GM19240 (cell line): ENCODE measurements at regions not wholly inside any gene's neighbourhood (a gene's known extent, or its start where the extent isn't known, plus 50 kb on each side); places are given as distances from the start of the nearest gene placed in this dataset.
"Not testable (repeated sequence)": the region's sequence is repeated elsewhere in the genome, so short reads cannot be mapped to it uniquely, and the experiment has no call there.

Experiments
- DNase-seq: peaks from one replicate; pipeline ENCODE4 v3.0.0; 2011; ENCODE audit warnings: low spot score; ENCODE audit not compliant: insufficient read length

DNA sequence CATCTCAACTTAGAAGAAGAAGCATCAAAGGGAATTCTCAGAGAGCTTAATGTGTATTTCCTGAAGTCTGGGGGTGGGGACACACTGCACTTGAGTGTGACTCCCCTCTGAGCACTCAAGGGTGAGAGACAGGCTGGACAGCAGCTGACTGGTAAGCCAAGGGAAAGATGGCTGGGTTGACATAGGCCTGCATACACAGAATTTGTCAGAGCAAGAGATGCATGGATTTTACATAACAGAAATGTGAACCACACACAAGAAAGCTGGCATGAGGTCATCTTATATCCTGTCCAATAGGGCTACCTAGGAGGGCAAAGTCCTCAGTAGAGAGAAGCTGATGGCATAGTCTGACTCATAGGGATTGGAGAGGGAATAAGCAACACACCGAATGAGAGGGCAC is 114.3 kb upstream of the EPB41L4A start:
- no peak for DNase-seq

DNA sequence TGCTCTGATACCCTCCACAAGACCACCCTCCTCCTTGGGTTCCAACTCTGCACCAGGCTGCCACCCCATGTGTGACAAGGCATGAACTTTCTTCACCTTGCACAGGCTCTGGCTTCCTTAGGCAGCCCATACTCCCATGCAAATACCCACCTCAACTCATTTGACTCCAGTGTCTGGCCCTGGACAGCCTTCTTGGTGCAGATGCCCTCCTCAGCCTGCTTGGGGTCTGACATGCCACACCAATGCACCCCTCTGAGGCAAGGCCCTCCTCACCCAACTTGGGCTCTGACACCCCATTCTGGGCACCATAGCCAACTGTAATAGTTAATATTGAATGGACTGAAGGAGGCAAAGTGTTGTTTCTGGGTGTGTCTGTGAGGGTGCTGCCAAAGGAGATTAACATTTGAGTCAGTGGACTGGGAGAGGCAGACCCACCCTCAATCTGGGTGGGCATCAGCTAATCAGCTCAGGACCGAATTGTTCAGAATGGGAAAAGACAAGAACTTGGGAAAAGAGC is 115.0 kb upstream of the EPB41L4A start:
- DNase-seq = no peak

DNA sequence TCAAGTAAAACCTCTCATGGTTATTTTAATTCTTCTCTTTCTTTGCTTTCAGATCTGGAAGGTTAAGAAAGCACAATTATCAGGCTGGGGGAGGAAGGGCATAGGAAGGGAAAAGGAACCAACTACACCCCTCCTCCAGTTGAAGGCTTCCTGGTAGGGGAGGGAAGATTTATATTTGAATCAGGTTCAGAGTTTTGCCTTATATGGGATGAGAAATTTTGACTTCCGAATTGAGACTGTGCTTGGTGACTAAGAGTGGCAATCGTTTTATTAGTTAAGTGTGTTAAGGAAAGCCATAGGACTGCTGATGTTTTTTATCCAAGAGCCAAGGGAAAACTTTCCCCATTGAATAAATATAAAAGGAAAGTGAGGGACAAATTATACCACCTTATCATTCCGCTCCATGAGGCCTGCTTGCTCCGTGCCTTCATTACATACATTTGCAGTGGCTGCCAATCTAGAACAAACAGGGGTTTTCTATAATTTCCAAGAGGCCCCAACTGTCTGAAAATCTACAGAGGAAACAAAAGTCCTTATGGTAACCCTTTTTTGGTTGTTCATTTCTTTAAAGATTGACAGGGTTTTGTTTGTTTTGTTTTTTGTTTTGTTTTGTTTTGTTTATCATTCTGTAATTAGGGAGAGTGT is 115.7 kb upstream of the EPB41L4A start:
- DNase-seq = no peak

DNA sequence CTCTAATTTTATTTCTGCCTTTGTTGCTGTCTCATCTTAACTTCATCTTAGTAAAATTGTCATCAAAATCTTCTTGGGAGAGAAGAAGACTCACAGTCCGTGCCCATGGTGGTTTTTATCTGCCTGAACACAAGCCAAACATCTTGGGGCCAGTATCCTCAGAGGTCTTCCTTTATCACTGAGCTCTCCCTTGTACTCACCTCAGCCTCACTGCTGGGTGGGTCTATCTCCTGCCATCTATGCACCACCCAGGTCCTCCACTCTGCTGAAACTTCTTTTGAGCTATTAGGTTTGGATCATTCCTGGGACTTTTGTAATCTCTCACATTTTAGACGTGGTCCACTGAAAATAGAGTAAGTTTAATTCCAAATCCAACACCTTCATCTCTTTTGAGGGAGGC is 116.3 kb upstream of the EPB41L4A start:
- DNase-seq = no peak

DNA sequence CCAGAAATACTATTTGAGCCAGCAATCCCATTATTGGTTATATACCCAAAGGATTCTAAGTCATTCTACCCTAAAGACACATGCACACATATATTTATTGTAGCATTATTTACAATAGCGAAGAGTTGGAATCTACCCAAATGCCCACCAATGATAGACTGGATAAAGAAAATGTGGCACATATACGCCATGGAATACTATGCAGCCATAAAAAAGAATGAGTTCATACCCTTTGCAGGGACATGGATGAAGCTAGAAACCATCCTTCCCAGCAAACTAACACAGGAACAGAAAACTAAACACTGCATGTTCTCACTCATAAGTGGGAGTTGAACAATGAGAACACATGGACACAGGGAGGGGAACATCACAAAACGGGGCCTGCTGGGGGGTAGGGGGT is 125.5 kb upstream of the EPB41L4A start:
- not testable (repeated sequence) for DNase-seq

DNA sequence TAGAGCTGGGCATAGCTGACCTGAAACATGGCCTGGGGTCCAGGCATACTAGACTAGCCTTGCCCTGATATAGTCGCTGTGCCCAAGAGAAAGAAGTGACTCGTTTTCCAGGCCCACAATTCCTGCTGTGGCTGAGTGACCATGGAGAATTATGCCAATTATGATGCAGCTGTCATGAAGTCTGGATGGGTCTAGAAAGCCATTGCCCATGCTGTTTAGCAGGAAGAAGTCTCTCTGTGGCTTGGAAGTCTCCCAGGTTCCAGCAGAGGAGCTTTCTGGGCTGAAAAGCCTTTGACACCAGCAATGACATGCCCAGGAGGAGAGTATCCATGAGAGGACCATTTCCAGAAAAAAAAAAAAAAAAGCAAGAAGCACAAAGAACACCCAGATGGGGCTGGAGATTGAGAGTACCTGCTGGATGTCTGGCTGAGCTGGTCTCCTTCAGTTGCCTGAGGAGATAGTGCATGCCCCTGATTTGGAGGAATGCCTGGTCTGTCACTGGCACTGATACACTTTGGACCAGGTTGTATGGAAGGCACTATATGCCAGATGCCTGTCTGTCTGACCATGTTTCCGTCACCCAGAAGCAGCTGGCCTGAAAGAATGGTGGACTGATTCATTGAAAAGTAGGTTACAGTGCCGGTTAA is 128.0 kb upstream of the EPB41L4A start:
- no peak for DNase-seq

DNA sequence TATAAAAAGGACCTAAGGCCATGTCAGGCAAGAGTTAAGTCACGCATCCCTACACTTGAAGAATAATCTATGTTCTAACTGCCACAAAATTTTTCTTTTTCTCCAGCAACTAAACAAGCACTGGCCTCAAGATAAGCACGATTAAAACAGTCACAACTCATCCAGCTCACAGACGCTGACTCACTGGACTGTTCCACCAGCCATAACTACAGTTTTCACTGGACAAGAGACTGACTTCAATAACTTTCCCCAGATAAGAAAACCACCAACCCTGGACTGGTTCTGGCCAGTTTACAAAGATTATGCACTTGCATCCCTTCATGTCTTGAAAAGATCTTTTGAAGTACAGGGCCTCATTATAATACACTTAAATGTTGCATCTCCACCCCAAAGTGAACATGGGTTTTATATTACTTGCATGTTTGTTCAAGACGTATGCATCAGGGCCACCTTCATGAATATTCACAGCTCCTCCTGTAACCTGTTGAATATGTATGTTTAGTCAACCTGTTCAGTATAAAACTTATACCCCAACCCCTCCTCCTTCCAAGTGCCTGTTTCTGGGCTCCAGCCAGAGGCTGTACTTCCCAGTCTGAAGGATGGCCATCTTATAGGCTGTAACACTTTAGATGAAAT is 129.3 kb upstream of the EPB41L4A start:
- no peak for DNase-seq

DNA sequence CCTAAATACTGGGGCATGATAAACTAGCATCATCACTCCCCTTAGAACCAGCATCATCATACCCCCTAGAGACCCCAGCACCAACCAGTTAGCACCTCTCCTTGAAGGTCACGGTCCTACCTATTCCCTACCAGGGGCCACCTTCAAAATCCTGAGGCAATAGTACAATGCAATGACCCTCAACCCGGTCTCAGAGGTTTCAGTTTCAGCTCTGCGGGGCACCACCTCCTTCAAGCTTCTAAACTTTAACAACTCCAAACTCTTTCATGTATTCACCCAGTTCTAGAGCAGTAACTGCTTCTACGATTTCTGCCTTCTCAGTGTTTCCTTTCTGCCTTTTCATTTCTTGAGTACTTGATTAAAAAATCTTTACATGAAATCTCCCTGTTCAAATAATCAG is 130.1 kb upstream of the EPB41L4A start:
- no peak for DNase-seq

DNA sequence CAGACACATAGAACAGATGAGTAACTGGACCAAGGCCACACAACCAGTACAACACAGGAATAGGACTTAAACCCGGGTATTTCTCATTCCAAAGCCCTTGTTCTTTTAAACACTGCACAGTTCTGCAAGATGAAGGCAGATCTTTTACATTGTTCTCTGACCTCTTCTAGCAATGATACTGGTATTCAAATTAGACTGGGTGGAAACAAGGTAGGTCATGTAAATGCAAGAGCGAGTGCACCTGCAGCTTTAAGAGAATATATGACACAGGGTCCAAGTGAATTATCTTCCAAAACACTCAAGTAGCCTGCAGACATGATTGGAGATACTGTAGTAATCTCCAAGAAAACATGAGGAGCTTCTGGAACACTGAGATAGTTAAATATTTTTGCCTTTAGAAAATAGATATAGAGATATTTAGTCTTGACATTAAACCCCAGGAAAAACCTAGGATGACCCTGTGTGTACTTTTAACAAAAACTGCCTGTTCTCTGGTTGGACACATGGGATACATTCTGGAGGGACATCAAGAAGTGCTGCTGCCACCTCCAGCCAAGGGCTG is 130.6 kb upstream of the EPB41L4A start:
- DNase-seq = no peak

DNA sequence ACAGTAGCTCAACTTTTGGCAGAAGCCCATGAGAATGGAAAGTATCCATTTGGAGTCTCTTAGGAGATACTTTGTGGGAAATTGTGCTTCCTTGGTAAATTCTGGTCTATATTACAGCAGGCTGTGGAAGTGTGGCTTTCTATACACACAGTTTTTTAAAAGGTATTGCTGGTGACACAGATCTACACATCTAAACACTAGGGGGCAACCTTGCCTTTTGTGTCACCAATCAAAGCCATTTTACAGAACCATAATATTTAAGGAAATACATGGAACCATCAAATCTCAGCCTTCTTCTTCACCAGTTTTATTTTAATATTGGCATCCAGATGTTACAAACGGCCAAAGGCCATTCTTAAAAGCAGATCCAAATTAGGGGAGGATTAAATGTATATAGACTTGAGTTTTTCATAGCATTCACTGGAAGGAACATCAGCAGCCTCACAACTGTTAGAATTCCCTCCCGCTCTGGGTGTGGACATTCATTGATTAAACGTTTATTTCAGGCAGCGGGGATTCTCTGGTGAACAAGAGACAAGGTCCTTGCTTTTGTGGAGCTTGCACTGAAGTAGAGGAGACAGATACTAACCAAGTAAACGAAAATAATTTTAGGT is 132.4 kb upstream of the EPB41L4A start:
- DNase-seq = no peak

DNA sequence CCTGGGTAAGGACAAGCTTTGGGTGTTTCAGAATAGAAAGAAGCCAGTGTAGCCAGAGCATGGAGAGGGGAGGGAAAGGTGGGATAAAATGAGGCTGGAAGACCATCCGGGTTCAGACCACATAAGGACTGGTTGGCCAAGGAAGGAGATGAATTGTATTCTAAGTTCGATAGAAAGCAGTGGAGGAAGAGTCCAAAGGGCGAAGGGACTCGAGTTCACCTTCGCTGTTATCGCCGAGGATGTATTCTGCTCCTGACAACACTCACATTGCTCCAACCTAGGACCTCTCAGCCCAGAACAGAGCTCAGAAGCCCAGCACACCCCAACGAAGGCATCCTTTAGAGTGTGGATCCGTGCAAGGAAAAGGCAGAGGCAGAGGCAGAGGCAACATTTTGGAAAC is 133.1 kb upstream of the EPB41L4A start:
- no peak for DNase-seq

DNA sequence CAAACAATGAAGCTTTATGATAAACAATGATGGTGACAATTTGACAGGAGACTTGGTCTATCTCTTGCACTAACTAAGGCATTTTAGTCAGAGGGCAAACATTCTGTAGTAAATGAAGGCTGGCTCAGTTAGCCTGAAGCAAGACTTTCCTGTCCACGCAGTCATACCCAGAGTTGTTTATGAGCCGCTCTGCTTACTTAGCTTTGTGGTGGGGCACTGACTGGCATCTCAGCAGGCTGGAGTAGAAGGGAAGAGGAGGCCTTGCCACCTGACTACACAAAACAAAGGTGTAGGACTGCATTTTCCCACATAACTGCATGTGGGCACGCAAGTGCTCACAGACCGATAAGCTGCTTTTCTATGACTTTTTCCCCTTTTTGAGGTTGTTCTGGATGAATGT is 133.7 kb upstream of the EPB41L4A start:
- DNase-seq = no peak

DNA sequence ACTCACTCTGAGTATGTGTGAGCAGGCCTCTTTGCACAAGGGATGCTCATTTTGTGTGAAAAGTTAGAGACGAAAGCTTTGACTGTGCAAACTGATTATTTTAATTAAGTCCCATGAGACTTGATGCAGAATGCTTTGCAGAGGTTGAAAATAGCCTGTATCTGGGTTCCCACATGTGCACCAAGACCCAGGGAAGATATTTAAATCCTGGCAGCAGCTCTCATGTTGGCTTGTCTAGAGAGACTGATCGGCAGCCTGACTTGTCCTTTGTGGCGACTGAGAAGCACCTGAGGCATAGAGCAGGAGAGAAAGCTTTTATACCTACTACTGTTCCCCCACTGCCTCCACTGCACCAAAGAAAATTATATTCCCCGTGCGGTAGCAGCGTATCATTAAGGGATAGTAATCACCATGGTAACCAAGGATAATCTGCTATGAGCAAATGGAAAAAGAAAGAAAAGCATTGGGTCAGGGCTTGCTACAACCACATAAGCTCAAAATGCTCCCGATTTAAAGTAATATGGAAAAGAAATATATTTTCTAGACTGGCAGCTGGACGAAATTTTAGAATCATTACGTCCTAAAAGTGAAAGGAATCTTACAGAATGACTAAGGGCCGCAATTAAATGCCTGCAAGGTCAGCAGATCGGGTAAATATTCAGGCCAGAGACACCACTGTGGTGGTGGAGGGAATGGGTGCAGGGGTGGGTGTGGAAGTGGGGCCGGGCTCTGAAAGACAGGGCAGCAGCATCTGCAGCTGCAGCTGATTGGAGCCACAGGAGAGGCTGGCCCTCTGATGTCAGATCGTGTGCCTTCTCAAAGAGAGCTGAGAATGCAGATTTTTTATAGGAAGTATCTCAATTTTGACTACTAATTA is 135.3 kb upstream of the EPB41L4A start:
- DNase-seq = no peak

DNA sequence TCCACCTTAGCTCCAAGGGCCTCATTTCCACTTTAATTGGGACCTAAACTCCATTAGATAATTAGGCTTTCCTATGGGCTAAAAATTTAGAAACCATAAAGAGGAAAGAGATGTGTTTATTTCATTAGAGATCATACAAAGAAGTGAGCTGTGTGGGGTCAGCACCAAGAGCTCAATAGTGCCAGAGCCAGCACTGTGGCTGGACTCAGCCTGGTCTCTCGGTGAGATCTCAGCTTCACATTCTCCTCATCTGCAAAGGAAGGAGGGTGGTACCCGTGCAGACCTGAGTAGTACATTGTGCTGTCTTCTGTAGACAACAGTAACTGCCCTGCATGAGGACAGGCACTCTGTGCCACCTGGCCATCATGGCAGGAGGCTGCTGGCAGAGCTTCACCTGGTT is 136.1 kb upstream of the EPB41L4A start:
- no peak for DNase-seq

DNA sequence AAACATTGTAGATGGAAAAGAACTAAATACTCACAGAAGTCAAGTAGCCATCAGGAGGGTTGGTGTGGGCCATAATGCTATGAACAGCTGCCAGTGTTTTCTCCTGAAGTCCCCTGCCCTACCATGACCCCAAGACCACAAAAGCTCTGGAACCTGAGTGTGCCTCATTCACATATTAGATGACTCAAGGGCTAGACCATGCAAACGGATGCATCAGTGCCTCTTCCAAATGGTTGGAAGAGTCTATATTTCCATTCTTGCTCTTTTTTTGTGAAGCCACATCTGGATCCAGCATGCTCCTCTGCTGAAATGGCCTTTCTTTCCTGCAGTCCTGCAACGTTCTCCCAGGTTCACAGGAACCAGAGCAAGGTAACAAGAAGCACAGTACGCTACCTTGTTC is 136.6 kb upstream of the EPB41L4A start:
- DNase-seq = no peak

DNA sequence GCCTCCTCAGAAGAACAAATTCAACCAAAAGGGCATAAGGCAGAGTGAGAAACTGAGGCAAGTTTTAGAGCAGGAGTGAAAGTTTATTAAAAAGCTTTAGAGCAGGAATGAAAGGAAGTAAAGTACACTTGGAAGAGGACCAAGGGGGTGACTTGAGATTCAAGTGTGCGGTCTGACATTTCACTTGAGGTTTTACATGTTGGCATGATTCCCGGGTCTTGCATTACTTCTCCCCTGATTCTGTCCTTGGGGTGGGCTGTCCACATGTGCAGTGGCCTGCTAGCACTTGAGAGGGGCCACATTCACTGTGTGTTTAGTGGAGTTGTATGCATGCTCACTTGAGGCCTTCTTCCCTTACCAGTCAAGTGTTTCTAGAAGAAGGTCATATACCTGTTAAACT is 140.4 kb upstream of the EPB41L4A start:
- not testable (repeated sequence) for DNase-seq

DNA sequence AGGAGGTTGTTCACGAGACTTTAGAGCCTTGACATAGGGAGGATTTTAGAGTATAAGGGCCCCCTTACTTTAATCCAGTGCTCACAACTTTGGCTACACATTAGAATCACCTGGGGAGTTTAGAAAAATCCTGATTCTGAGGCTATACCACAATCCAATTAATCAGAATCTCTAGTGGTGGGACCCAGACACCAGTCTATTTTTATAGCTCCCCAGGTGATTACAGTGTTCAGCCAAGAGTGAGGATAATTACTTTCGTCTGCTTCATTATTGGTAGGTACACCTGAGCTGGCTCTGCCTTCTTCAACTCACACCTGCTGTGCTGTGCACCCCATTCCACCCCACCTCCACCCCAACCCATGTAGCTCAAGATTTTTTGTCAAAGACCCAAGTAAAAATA is 141.3 kb upstream of the EPB41L4A start:
- no peak for DNase-seq

DNA sequence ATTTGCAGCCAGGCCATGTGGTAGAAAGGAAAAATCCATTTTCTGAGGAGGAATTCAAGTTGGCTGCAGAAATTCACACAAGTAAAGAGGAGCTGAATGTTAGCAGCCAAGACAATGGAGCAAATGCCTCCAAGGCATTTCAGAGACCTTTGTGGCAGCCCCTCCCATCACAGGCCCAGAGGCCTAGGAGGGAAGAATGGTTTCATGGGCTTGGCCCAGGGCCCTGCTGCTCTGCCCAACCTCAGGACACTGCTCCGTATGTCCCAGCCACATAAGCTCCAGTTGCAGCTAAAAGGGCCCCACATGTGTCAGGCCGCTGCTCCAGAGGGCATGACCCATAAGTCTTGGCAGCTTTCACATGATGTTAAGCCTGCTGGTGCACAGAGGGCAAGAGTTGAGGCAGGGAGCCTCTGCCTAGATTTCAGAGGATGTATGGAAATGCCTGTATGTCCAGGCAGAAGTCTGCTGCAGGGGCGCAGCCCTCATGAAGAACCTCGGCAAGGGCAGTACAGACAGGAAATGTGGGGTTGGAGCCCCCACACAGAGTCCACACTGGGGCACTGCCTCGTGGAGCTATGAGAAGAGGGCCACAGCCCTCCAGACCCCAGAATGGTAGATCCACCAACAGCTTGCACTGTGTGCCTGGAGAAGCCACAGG is 144.2 kb upstream of the EPB41L4A start:
- no peak for DNase-seq

DNA sequence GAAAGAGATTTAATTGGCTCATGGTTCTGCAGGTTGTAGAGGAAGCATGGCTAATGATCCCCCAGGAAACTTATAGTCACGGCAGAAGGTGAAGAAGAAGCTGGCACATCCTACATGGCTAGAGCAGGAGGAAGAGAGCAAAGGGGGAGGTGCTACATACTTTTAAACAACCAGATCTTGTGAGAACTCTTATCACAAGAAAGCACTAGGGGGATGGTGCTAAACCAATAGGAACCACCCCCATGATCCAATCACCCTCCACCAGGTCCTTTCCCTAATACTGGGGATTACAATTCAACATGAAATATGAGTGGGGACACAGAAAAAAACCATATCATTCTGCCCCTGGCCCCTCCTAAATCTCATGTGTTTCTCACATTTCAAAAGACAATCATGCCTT is 147.2 kb upstream of the EPB41L4A start:
- DNase-seq = no peak

DNA sequence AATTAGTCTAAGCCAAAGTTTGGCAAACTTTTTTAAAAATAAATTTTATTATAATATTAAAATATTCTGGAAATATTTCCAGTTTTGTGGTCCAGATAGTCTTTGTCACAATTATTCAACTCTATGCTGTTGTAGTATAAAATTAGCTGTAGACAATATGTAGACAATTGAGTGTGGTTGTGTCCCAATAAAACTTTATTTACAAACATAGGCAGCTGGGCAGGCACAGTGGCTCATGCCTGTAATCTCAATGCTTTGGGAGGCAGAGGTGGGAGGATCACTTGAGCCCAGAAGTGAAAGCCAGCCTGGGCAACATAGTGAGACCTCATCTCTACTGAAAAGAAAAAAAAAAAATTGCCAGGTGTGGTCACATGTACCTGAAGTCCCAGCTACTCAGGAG is 150.5 kb upstream of the EPB41L4A start:
- DNase-seq = no peak
